GM12874 (cell line): ENCODE measurements at regions not wholly inside any gene's neighbourhood (a gene's known extent, or its start where the extent isn't known, plus 50 kb on each side); places are given as distances from the start of the nearest gene placed in this dataset.

ENCODE experiments used
- CTCF ChIP-seq: IDR thresholded peaks from 2 replicates; pipeline ENCODE4 v1.5.1; 2011; ENCODE audit warnings: low read depth, mild to moderate bottlenecking, control low read depth, low read length, moderate library complexity; ENCODE audit not compliant: insufficient read depth

- no peak for TF ChIP-seq CTCF
Observed at GRCh38 chr6:48184648-48185047, 73.7 kb upstream of the PTCHD4 start.

- no peak for TF ChIP-seq CTCF
Observed at GRCh38 chr6:48183811-48184605, 73.0 kb upstream of the PTCHD4 start.

GRCh38 chr6:48183178-48183577 lies 72.2 kb upstream of the PTCHD4 start:
- no peak for TF ChIP-seq CTCF

DNA sequence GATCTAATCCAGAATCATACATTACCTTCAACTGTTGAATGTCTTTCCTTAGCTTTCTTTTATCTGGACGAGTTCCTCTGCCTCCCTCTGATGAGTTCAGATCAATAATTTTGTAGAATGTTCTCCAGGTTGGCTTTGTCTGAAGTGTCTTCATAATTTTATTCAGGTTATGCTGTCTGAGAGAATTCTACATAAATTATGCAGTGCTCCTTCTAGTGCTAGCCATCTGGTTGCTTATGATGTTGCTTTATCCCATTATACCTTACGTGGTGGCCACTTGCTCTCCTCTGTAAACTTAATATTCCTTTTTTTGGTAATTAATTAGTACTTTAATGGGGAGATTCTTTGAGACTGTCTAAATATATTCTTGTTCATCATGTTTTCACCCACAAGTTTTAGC lies 67.7 kb upstream of the PTCHD4 start:
- no peak for TF ChIP-seq CTCF

DNA sequence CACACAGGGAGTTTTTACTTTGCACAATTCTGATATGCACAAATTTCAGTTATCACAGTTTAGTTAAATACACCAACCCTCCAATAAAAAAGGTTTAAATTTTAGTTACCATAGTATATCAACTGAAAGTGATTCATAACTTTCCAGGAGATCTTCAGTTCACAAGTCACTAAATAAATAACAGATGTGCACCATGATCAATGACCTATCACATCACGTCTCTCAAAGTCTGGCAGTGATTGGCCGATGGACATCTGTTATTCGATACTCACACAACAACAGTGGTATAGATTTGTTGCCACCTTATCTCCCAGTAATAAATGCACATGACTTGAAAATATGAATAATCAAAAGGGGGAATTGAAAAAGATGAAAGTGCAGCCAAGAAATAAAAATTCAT lies 66.8 kb upstream of the PTCHD4 start:
- TF ChIP-seq CTCF, result no peak

GRCh38 chr6:48176645-48177308 lies 65.8 kb upstream of the PTCHD4 start:
- no peak for TF ChIP-seq CTCF

GRCh38 chr6:48169635-48170034 lies 58.6 kb upstream of the PTCHD4 start:
- no peak for TF ChIP-seq CTCF
